Fibroblast of pulmonary artery (primary cell): ENCODE measurements at regions not wholly inside any gene's neighbourhood (a gene's known extent, or its start where the extent isn't known, plus 50 kb on each side); places are given as distances from the start of the nearest gene placed in this dataset.

ENCODE experiments used
- DNase-seq: peaks from one replicate; pipeline ENCODE4 v3.0.0-alpha.2; 2010; ENCODE audit warnings: low read depth
- H3K4me3 ChIP-seq: replicated peaks from 2 replicates; pipeline ENCODE4 v1.5.1; 2011; ENCODE audit warnings: low read depth, mild to moderate bottlenecking, control low read depth, low read length, moderate library complexity
- CTCF ChIP-seq: IDR thresholded peaks from 2 replicates; pipeline ENCODE4 v1.5.1; 2011; ENCODE audit warnings: mild to moderate bottlenecking, control low read depth, low read length, inconsistent platforms; ENCODE audit errors: missing control alignments

GRCh38 chr16:47780213-47780875, 319.2 kb downstream of the PHKB start:
- H3K4me3 ChIP-seq: no peak overlapping the region
- no peak for TF ChIP-seq CTCF
- no peak for DNase-seq

DNA sequence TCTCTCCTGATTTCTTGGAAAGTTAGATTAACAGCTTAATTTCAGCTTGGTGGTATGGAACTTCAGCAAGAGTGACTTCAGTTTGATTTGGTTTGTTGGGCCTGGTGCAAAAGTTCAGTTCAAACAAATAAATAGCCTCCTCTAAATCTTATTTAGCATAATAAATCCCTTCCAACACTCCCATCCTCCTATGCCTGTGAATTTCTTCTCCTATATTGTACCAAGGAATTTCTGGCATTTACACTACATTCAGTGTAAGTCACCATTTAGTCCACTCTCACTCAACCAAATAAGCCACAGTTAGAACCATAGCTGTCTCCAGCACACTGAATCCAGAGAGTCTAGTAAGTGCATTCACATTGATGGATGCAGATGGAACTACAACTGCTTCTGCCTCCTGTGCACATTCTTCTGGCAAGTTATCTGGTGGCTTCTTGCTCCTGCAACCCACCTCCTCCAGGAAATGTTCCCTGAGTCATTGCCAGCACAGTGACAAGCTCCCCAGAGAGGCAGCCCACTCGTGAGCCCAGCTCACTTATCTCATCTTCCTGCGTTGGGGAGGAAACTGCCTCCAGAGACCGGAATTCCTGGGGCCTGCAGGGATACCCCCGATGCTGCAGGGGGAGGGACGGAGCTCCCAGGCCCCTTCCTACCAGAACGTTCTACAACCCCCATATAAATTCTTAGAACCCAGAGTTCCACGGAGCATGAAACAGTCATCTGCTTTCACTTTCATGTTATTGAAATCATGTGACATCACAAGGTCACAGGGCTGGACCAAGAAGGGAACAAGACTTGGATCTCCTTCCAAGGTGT, 318.3 kb downstream of the PHKB start:
- H3K4me3 ChIP-seq: peak overlapping the region; percentile 42
- DNase-seq: peak; percentile 78
- no peak for TF ChIP-seq CTCF

DNA sequence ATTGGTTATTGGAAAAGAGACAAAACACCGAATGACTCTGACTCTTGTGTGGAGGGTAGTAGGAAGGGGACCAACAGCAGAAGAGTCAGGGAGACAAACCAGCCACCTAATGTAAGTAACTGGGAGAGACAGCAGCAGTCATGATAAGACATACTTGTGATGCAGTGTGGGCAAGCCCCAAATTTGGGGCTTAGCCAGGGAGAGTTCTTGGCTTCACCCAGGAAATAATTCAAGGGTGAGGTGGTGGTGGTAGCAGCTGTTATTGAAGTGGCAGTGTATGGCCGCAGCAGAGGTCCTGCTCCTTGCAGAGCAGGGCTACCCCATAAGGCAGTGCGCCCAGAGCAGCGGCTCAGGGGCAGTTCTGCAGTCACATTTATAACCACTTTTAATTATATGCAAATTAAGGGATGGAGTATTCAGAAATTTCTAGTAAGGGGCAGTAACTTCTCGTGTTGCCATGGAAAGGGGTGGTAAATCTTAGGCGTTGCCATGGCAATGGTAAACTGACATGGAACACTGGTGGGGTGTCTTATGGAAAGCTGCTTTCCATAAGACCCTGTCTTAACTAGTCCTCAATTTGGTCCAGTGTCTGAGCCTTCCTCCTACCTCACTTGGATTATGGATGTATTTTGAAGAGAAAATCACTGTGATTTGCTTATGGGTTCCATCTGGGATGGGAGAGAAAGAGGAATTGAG, 317.1 kb downstream of the PHKB start:
- H3K4me3 ChIP-seq: no peak overlapping the region
- TF ChIP-seq CTCF: no peak
- peak; percentile 17 for DNase-seq

- H3K4me3 ChIP-seq: no peak overlapping the region
- no peak for TF ChIP-seq CTCF
- DNase-seq: peak; percentile 72
Observed at GRCh38 chr16:47777220-47777619, 316.1 kb downstream of the PHKB start.

DNA sequence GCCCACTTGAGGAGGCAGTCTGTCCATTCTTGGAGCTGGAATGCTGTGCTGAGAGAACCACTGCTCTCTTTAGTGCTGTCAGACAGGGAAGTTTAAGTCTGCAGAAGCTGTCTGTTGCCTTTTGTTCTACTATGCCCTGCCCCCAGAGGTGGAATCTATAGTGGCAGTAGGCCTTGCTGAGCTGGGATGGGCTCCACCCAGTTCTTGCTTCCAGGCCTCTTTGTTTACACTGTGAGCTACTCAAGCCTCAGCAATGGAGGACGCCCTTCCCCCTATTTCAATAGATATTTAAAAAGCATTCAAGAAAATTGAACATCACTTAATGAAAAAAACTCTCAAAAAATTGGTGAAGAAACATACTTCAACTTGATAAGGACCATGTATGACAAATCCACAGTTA, 313.5 kb downstream of the PHKB start:
- TF ChIP-seq CTCF: peak; percentile 23
- DNase-seq: peak; percentile 48
- no peak overlapping the region for H3K4me3 ChIP-seq

- TF ChIP-seq CTCF: no peak
- DNase-seq: no peak
- no peak overlapping the region for H3K4me3 ChIP-seq
Observed at GRCh38 chr16:47753659-47754058, 292.5 kb downstream of the PHKB start.
